HL-60 (cell line): ENCODE measurements at regions not wholly inside any gene's neighbourhood (a gene's known extent, or its start where the extent isn't known, plus 50 kb on each side); places are given as distances from the start of the nearest gene placed in this dataset.

Experiments
- DNase-seq, 2 experiments: peaks; one replicate each; pipeline ENCODE4 v3.0.0-alpha.2; 2010 to 2020; ENCODE audit warnings: low read depth in 1 of 2, low spot score in 1 of 2
- H3K27ac ChIP-seq: fragments of 250-450 bp; sonication (Bioruptor Pico); replicated peaks from 2 replicates; pipeline ENCODE4 v1.5.1; 2020; ENCODE audit warnings: mild to moderate bottlenecking, moderate library complexity
- H3K27me3 ChIP-seq: fragments of 250-450 bp; sonication (Bioruptor Pico); 2 replicates; pipeline ENCODE4 v1.5.1; 2021; ENCODE audit warnings: mild to moderate bottlenecking, moderate library complexity; ENCODE audit not compliant: insufficient read depth, poor library complexity, severe bottlenecking
- H3K4me3 ChIP-seq: replicated peaks from 2 replicates; pipeline ENCODE4 v1.5.1; 2011; ENCODE audit warnings: mild to moderate bottlenecking, control low read depth, low read length; ENCODE audit not compliant: insufficient read depth
- CTCF ChIP-seq: IDR thresholded peaks from one replicate; pipeline ENCODE4 v1.5.1; 2011; ENCODE audit warnings: low read length, control low read depth, inconsistent platforms; ENCODE audit not compliant: insufficient read depth
- GABPA ChIP-seq: IDR thresholded peaks from 2 replicates; pipeline ENCODE4 v1.6.1; 2012; ENCODE audit warnings: low read depth
- POLR2AphosphoS5 ChIP-seq: IDR thresholded peaks from 2 replicates; pipeline ENCODE4 v1.6.1; 2012; ENCODE audit warnings: low read depth
- REST ChIP-seq: IDR thresholded peaks from 2 replicates; pipeline ENCODE4 v1.6.1; 2012; ENCODE audit warnings: low read depth; ENCODE audit not compliant: insufficient replicate concordance
- SPI1 ChIP-seq: IDR thresholded peaks from 2 replicates; pipeline ENCODE4 v1.6.1; 2012; ENCODE audit warnings: low read depth, mild to moderate bottlenecking, borderline replicate concordance

- Histone ChIP-seq H3K27ac (no peak overlapping the region), H3K4me3 (no peak overlapping the region), H3K27me3 (no peaks in the 10 kb centered on the region)
- no peak for DNase-seq
- TF ChIP-seq REST, result no peak
- no peak for TF ChIP-seq CTCF
- TF ChIP-seq GABPA, result no peak
- TF ChIP-seq POLR2AphosphoS5, result no peak
- no peak for TF ChIP-seq SPI1
Observed at GRCh38 chr2:62382757-62383156, 123.2 kb downstream of the TMEM17 start.

GRCh38 chr2:62382122-62382521 is 123.9 kb downstream of the TMEM17 start:
- Histone ChIP-seq H3K4me3 (no peak overlapping the region), H3K27me3 (no peaks in the 10 kb centered on the region), H3K27ac (no peak overlapping the region)
- TF ChIP-seq SPI1, result no peak
- TF ChIP-seq GABPA, result no peak
- TF ChIP-seq POLR2AphosphoS5, result no peak
- no peak for TF ChIP-seq CTCF
- no peak for TF ChIP-seq REST
- DNase-seq, result no peak

- no peak overlapping the region for H3K4me3 ChIP-seq
- no peaks in the 10 kb centered on the region for H3K27me3 ChIP-seq
- no peak for DNase-seq
- TF ChIP-seq GABPA (no peak), POLR2AphosphoS5 (no peak), SPI1 (no peak), REST (no peak), CTCF (no peak)
- H3K27ac ChIP-seq, result no peak overlapping the region
Observed at GRCh38 chr2:62381656-62382055, 124.3 kb downstream of the TMEM17 start.
